GM12878 (cell line): ENCODE measurements at regions not wholly inside any gene's neighbourhood (a gene's known extent, or its start where the extent isn't known, plus 50 kb on each side); places are given as distances from the start of the nearest gene placed in this dataset.

Experiments used
- ATAC-seq: fragments of 200-7000 bp; cut with Tn5 transposase; 3 replicates; pipeline ENCODE4 v1.9.1; 2020; ENCODE audit warnings: mild to moderate bottlenecking, moderate library complexity
- BruUV-seq: library from RNA; stranded (reverse); fragments of 400-500 nt; replicated peaks from 2 replicates; lab custom pipeline; 2021; lab: Mats Ljungman, UMichigan
- CTCF ChIA-PET: fragments of 300-600 bp; sonication (Branson Sonifier 250); formaldehyde crosslinking; extraction: SDS; loops from one replicate; lab custom pipeline; 2021; ENCODE audit warnings: inconsistent platforms; lab: Yijun Ruan, JAX
- POLR2A ChIA-PET: fragments of 350-600 bp; formaldehyde crosslinking; extraction: SDS; loops from one replicate; lab custom pipeline; 2021; ENCODE audit warnings: inconsistent platforms; lab: Charles Lee
- RAD21 ChIA-PET: fragments of 300-600 bp; sonication (Branson Sonifier 250); formaldehyde crosslinking; loops from one replicate; lab custom pipeline; 2023; ENCODE audit warnings: antibody characterized with exemption; ENCODE audit not compliant: unreplicated experiment; lab: Charles Lee
- SMC1A ChIA-PET: fragments of 300-600 bp; sonication (Branson Sonifier 250); formaldehyde crosslinking; loops from one replicate; lab custom pipeline; 2023; ENCODE audit not compliant: unreplicated experiment, uncharacterized antibody; lab: Charles Lee
- DNase-seq: peaks from one replicate; pipeline ENCODE4 v3.0.0-alpha.2; 2011; ENCODE audit warnings: low read depth, low spot score
- FAIRE-seq: peaks from 3 replicates; lab custom pipeline; 2011; peaks lifted over from hg19 to GRCh38; lab: Jason Lieb, UNC
- H2AFZ ChIP-seq: 2 replicates; pipeline ENCODE4 v1.6.0; 2011; ENCODE audit warnings: low read depth, low read length, control low read depth; ENCODE audit not compliant: control insufficient read depth
- H3K27ac ChIP-seq: 2 replicates; pipeline ENCODE4 v1.5.1; 2011; ENCODE audit warnings: control low read depth; ENCODE audit not compliant: control insufficient read depth, insufficient read depth
- H3K27me3 ChIP-seq, 2 experiments: replicated peaks in 1 of 2; 2 replicates each; pipeline versions ENCODE4 v1.6.0 to v1.6.1; 2011; ENCODE audit warnings: low read length in 1 of 2; ENCODE audit not compliant: control insufficient read depth in 2 of 2, insufficient read depth in 2 of 2
- H3K36me3 ChIP-seq, 2 experiments: 2 replicates each; pipeline ENCODE4 v1.5.1; 2011; ENCODE audit warnings: low read length in 1 of 2; ENCODE audit not compliant: control insufficient read depth in 2 of 2, insufficient read depth in 2 of 2
- H3K4me1 ChIP-seq: 2 replicates; pipeline ENCODE4 v1.6.1; 2011; ENCODE audit warnings: mild to moderate bottlenecking, low read length, moderate library complexity, mixed read lengths; ENCODE audit not compliant: control insufficient read depth, insufficient read depth
- H3K4me2 ChIP-seq: 2 replicates; pipeline ENCODE4 v1.6.0; 2011; ENCODE audit warnings: control low read depth; ENCODE audit not compliant: control insufficient read depth, insufficient read depth
- H3K4me3 ChIP-seq: fragments of 200-600 bp; sonication (generic); 2 replicates; pipeline ENCODE4 v1.5.1; 2016
- H3K79me2 ChIP-seq: 2 replicates; pipeline ENCODE4 v1.6.0; 2011; ENCODE audit warnings: low read length; ENCODE audit not compliant: control insufficient read depth, insufficient read depth
- H3K9ac ChIP-seq: 2 replicates; pipeline ENCODE4 v1.8.0; 2011; ENCODE audit warnings: low read length, control low read depth, mixed read lengths; ENCODE audit not compliant: control insufficient read depth, insufficient read depth
- H3K9me3 ChIP-seq: replicated peaks from 3 replicates; pipeline ENCODE4 v1.5.1; 2011; ENCODE audit warnings: mild to moderate bottlenecking, low read length; ENCODE audit not compliant: control insufficient read depth, insufficient read depth
- H4K20me1 ChIP-seq: 2 replicates; pipeline ENCODE4 v1.6.0; 2011; ENCODE audit not compliant: control insufficient read depth, insufficient read depth
- CBX3 ChIP-seq: fragments of 200-600 bp; sonication (generic); IDR thresholded peaks from 2 replicates; pipeline ENCODE4 v1.6.1; 2016; ENCODE audit warnings: low read depth, borderline replicate concordance
- CHD1 ChIP-seq: IDR thresholded peaks from 2 replicates; pipeline ENCODE4 v1.6.1; 2012; ENCODE audit warnings: low read depth, low read length, improper control_type of control experiment
- ESRRA ChIP-seq: IDR thresholded peaks from 2 replicates; pipeline ENCODE4 v1.6.1; 2012; ENCODE audit warnings: mild to moderate bottlenecking, low read length, improper control_type of control experiment
- IRF5 ChIP-seq: fragments of 450-650 bp; IDR thresholded peaks from 2 replicates; pipeline ENCODE4 v1.6.1; 2017; ENCODE audit warnings: borderline replicate concordance
- KDM1A ChIP-seq: fragments of 200-600 bp; sonication (generic); IDR thresholded peaks from 2 replicates; pipeline ENCODE4 v1.6.1; 2016; ENCODE audit warnings: borderline replicate concordance
- LARP7 ChIP-seq: fragments of 450-650 bp; IDR thresholded peaks from 2 replicates; pipeline ENCODE4 v1.6.1; 2017; ENCODE audit warnings: mild to moderate bottlenecking
- NFIC ChIP-seq: IDR thresholded peaks from 2 replicates; pipeline ENCODE4 v1.6.1; 2012; ENCODE audit warnings: low read depth, mild to moderate bottlenecking, inconsistent platforms, low read length, moderate library complexity
- NKRF ChIP-seq: fragments of 450-650 bp; conservative IDR thresholded peaks from 2 replicates; pipeline ENCODE4 v1.6.1; 2017; ENCODE audit warnings: mild to moderate bottlenecking, moderate library complexity
- RCOR1 ChIP-seq: conservative IDR thresholded peaks from 2 replicates; pipeline ENCODE4 v1.6.1; 2012; ENCODE audit warnings: low read depth, low read length, improper control_type of control experiment
- RELA ChIP-seq: fragments of 450-650 bp; IDR thresholded peaks from 2 replicates; pipeline ENCODE4 v1.8.0; 2014; ENCODE audit warnings: borderline replicate concordance; ENCODE audit not compliant: partially characterized antibody
- RFX5 ChIP-seq: IDR thresholded peaks from 2 replicates; pipeline ENCODE4 v1.6.1; 2011; ENCODE audit warnings: low read depth, low read length, improper control_type of control experiment
- SRF ChIP-seq, 2 experiments: IDR thresholded peaks; 2 replicates each; pipeline ENCODE4 v1.6.1; 2011; ENCODE audit warnings: low read depth in 2 of 2, low read length in 2 of 2, mild to moderate bottlenecking in 1 of 2, moderate library complexity in 1 of 2
- WGBS: methylation state at CpG from one replicate; pipeline ENCODE4 v1.1.6; 2016; ENCODE audit warnings: low lambda C conversion rate; ENCODE audit not compliant: insufficient replicate concordance, insufficient coverage; ENCODE audit errors: missing lambda C conversion rate; 5-methylcytosine and 5-hydroxymethylcytosine counted together
- in situ Hi-C: fragments of 300-500 bp; cut with MboI; formaldehyde crosslinking; loops from 9 replicates; pipeline ENCODE4 v1.14.3; 2018; ENCODE audit warnings: mixed read lengths
- intact Hi-C: fragments of 100-400 bp; cut with micrococcal nuclease; formaldehyde crosslinking; loops from one replicate; pipeline ENCODE4 v1.14.2; 2022; ENCODE audit not compliant: unreplicated experiment

GRCh38 chr1:240036526-240036925, 55.2 kb upstream of the FMN2 start:
- no peak overlapping the region for H2AFZ ChIP-seq
- no peaks in the 10 kb centered on the region for H3K4me1 ChIP-seq
- H3K79me2 ChIP-seq, result no peaks in the 10 kb centered on the region
- SMC1A ChIA-PET, result no interaction called here
- H4K20me1 ChIP-seq, result no peaks in the 10 kb centered on the region
- WGBS, result 0% methylated on average over 1 of the region's 1 CpG
- H3K4me3 ChIP-seq, result no peak overlapping the region
- no peak for ATAC-seq
- in situ Hi-C loops, result no loop called here
- TF ChIP-seq IRF5 (no peak), KDM1A (no peak), RELA (no peak), CHD1 (no peak), RCOR1 (no peak), CBX3 (no peak), NKRF (no peak), RFX5 (no peak), ESRRA (no peak), LARP7 (no peak), SRF (IDR thresholded peaks at IDR 0.05; ENCODE audit: low read depth in 2 of 2, low read length in 2 of 2) (no peak), NFIC (no peak)
- RAD21 ChIA-PET, result no interaction called here
- DNase-seq, result no peak
- no TSS peak for BruUV-seq
- POLR2A ChIA-PET, result no interaction called here
- no peak overlapping the region for H3K9ac ChIP-seq
- no peaks in the 10 kb centered on the region for H3K9me3 ChIP-seq
- intact Hi-C loops, result no loop called here
- FAIRE-seq, result no peak
- H3K27ac ChIP-seq, result no peak overlapping the region
- H3K36me3 ChIP-seq, result no peaks in the 10 kb centered on the region
- no peak overlapping the region for H3K4me2 ChIP-seq
- CTCF ChIA-PET, result interaction anchor here (1.1 kb wide), 1 partner anchor 9 kb away, joined by 4 read pairs; no protein-coding TSS in a partner anchor
- H3K27me3 ChIP-seq, result no peaks in the 10 kb centered on the region
